ENCODE measurements at regions not wholly inside any gene's neighbourhood (a gene's known extent, or its start where the extent isn't known, plus 50 kb on each side); places are given as distances from the start of the nearest gene placed in this dataset.

GRCh38 chrX:96563646-96564045 is 121.0 kb upstream of the DIAPH2 start:
- Mint-ChIP-seq H3K9me3 (no peaks in the 10 kb centered on the region), H3K36me3 (peaks cover 0 to 2% (median 0%) of the 10 kb centered on the region in 3 donors), H3K27me3 (no peaks in the 10 kb centered on the region), H3K27ac (no peak overlapping the region), H3K4me1 (no peaks in the 10 kb centered on the region), H3K4me3 (no peak overlapping the region)
- POLR2A ChIA-PET: no interaction called here
- Histone ChIP-seq H3K4me1 (ENCODE audit: insufficient read depth, low read length) (no peaks in the 10 kb centered on the region), H3K4me3 (ENCODE audit: low read length) (no peak overlapping the region), H3K27ac (ENCODE audit: low read depth, low read length) (no peak overlapping the region), H3K9me3 (ENCODE audit: low read length) (no peaks in the 10 kb centered on the region), H3K36me3 (ENCODE audit: insufficient read depth, low read length) (no peaks in the 10 kb centered on the region), H3K27me3 (ENCODE audit: insufficient read depth, low read length, poor library complexity, severe bottlenecking) (no peaks in the 10 kb centered on the region)
- no peak for DNase-seq
- CTCF ChIA-PET: no interaction called here

GRCh38 chrX:96564595-96564994 is 120.0 kb upstream of the DIAPH2 start:
- no peaks in the 10 kb centered on the region for H3K9me3 Mint-ChIP-seq
- H3K4me3 ChIP-seq (ENCODE audit: low read length): no peak overlapping the region
- H3K27me3 ChIP-seq (ENCODE audit: insufficient read depth, low read length, poor library complexity, severe bottlenecking): no peaks in the 10 kb centered on the region
- DNase-seq: no peak
- no peaks in the 10 kb centered on the region for H3K27me3 Mint-ChIP-seq
- no peaks in the 10 kb centered on the region for H3K4me1 Mint-ChIP-seq
- ChIA-PET POLR2A (no interaction called here), CTCF (no interaction called here)
- no peaks in the 10 kb centered on the region for H3K4me1 ChIP-seq (ENCODE audit: insufficient read depth, low read length)
- no peaks in the 10 kb centered on the region for H3K9me3 ChIP-seq (ENCODE audit: low read length)
- H3K4me3 Mint-ChIP-seq: no peak overlapping the region
- H3K27ac Mint-ChIP-seq: no peak overlapping the region
- no peaks in the 10 kb centered on the region for H3K36me3 ChIP-seq (ENCODE audit: insufficient read depth, low read length)
- H3K36me3 Mint-ChIP-seq: peaks cover 0 to 2% (median 0%) of the 10 kb centered on the region in 3 donors
- no peak overlapping the region for H3K27ac ChIP-seq (ENCODE audit: low read depth, low read length)

DNA sequence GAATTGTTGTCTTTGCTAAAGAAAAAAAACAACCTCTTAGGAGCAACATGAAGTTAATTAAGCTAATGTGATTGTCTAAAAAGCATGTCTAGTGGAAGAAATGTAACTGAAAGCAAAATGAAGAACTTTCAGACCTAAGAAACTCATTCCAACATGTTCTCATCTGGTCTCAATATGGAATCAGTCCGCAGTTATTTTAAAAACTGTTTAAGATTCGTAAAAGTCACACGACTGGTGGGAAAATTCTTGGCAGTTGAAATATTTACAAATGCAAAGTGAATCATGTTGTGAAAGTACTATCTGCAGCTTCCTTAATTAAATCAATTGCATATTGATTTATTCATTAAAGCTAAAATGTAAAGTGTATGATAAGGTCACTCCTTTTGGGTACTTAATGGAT is 117.8 kb upstream of the DIAPH2 start:
- Mint-ChIP-seq H3K27me3 (no peaks in the 10 kb centered on the region), H3K4me3 (no peak overlapping the region), H3K4me1 (no peaks in the 10 kb centered on the region), H3K36me3 (no peaks in the 10 kb centered on the region), H3K9me3 (no peaks in the 10 kb centered on the region), H3K27ac (no peak overlapping the region)
- ChIA-PET POLR2A (no interaction called here), CTCF (no interaction called here)
- H3K36me3 ChIP-seq (ENCODE audit: insufficient read depth, low read length): no peaks in the 10 kb centered on the region
- no peaks in the 10 kb centered on the region for H3K9me3 ChIP-seq (ENCODE audit: low read length)
- no peak for DNase-seq
- H3K27ac ChIP-seq (ENCODE audit: low read depth, low read length): no peak overlapping the region
- H3K4me1 ChIP-seq (ENCODE audit: insufficient read depth, low read length): no peaks in the 10 kb centered on the region
- H3K27me3 ChIP-seq (ENCODE audit: insufficient read depth, low read length, poor library complexity, severe bottlenecking): no peaks in the 10 kb centered on the region
- no peak overlapping the region for H3K4me3 ChIP-seq (ENCODE audit: low read length)

GRCh38 chrX:96568071-96568470 is 116.6 kb upstream of the DIAPH2 start:
- ChIA-PET POLR2A (no interaction called here), CTCF (no interaction called here)
- H3K4me1 ChIP-seq (ENCODE audit: insufficient read depth, low read length): no peaks in the 10 kb centered on the region
- Mint-ChIP-seq H3K27me3 (no peaks in the 10 kb centered on the region), H3K36me3 (no peaks in the 10 kb centered on the region), H3K4me1 (no peaks in the 10 kb centered on the region), H3K27ac (no peak overlapping the region), H3K4me3 (no peak overlapping the region), H3K9me3 (no peaks in the 10 kb centered on the region)
- no peaks in the 10 kb centered on the region for H3K36me3 ChIP-seq (ENCODE audit: insufficient read depth, low read length)
- H3K27me3 ChIP-seq (ENCODE audit: insufficient read depth, low read length, poor library complexity, severe bottlenecking): no peaks in the 10 kb centered on the region
- no peak overlapping the region for H3K27ac ChIP-seq (ENCODE audit: low read depth, low read length)
- no peaks in the 10 kb centered on the region for H3K9me3 ChIP-seq (ENCODE audit: low read length)
- no peak overlapping the region for H3K4me3 ChIP-seq (ENCODE audit: low read length)
- no peak for DNase-seq

DNA sequence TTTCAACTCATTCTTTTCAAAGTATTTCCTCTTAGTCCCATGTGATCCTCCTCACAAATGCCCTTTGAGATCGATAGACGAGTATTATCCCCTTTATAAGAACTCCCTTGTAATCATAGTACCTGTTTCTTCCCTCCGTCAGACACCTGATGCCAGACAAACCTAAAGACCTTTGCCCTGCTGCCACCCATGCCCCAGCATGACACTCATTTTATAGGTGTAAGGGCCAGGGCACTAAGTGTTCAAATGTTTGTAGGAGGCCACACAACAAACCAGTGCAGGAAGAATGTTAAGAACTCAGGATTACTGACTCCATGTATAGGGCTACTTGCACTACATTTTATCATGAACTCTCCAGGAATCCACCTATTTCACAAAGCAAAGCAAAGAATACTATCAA is 115.6 kb upstream of the DIAPH2 start:
- CTCF ChIA-PET: no interaction called here
- no peaks in the 10 kb centered on the region for H3K36me3 Mint-ChIP-seq
- no peaks in the 10 kb centered on the region for H3K27me3 Mint-ChIP-seq

GRCh38 chrX:96575011-96575410 is 109.6 kb upstream of the DIAPH2 start:
- no peak overlapping the region for H3K4me3 ChIP-seq (ENCODE audit: low read length)
- no peak overlapping the region for H3K27ac ChIP-seq (ENCODE audit: low read depth, low read length)
- H3K4me1 Mint-ChIP-seq: no peaks in the 10 kb centered on the region
- H3K27ac Mint-ChIP-seq: no peak overlapping the region
- peaks cover 0 to 2% (median 0%) of the 10 kb centered on the region in 5 donors for H3K9me3 Mint-ChIP-seq
- DNase-seq: no peak
- H3K4me1 ChIP-seq (ENCODE audit: insufficient read depth, low read length): no peaks in the 10 kb centered on the region
- ChIA-PET POLR2A (no interaction called here), CTCF (no interaction called here)
- no peaks in the 10 kb centered on the region for H3K27me3 ChIP-seq (ENCODE audit: insufficient read depth, low read length, poor library complexity, severe bottlenecking)
- H3K27me3 Mint-ChIP-seq: peaks cover 1 to 11% of the 10 kb centered on the region in 2 donors
- H3K36me3 ChIP-seq (ENCODE audit: insufficient read depth, low read length): no peaks in the 10 kb centered on the region
- no peaks in the 10 kb centered on the region for H3K36me3 Mint-ChIP-seq
- H3K9me3 ChIP-seq (ENCODE audit: low read length): no peaks in the 10 kb centered on the region
- H3K4me3 Mint-ChIP-seq: no peak overlapping the region

More for the DNA sequence above, 115.6 kb upstream of the DIAPH2 start:
- Histone ChIP-seq H3K27me3 (ENCODE audit: insufficient read depth, low read length, poor library complexity, severe bottlenecking) (no peaks in the 10 kb centered on the region), H3K9me3 (ENCODE audit: low read length) (no peaks in the 10 kb centered on the region), H3K4me3 (ENCODE audit: low read length) (no peak overlapping the region), H3K4me1 (ENCODE audit: insufficient read depth, low read length) (no peaks in the 10 kb centered on the region), H3K36me3 (ENCODE audit: insufficient read depth, low read length) (no peaks in the 10 kb centered on the region), H3K27ac (ENCODE audit: low read depth, low read length) (no peak overlapping the region)
- Mint-ChIP-seq H3K27ac (no peak overlapping the region), H3K9me3 (no peaks in the 10 kb centered on the region), H3K4me1 (no peaks in the 10 kb centered on the region), H3K4me3 (peak overlapping the region in 1 of 7 donors; percentile 6)
- no peak for DNase-seq
- POLR2A ChIA-PET: no interaction called here

- peaks cover 0 to 2% (median 0%) of the 10 kb centered on the region in 5 donors for H3K9me3 Mint-ChIP-seq
- no peaks in the 10 kb centered on the region for H3K4me1 Mint-ChIP-seq
- ChIA-PET POLR2A (no interaction called here), CTCF (no interaction called here)
- H3K4me1 ChIP-seq (ENCODE audit: insufficient read depth, low read length): no peaks in the 10 kb centered on the region
- H3K27me3 ChIP-seq (ENCODE audit: insufficient read depth, low read length, poor library complexity, severe bottlenecking): no peaks in the 10 kb centered on the region
- H3K27ac Mint-ChIP-seq: no peak overlapping the region
- peaks cover 1 to 11% of the 10 kb centered on the region in 2 donors for H3K27me3 Mint-ChIP-seq
- no peak overlapping the region for H3K4me3 Mint-ChIP-seq
- H3K27ac ChIP-seq (ENCODE audit: low read depth, low read length): no peak overlapping the region
- H3K36me3 ChIP-seq (ENCODE audit: insufficient read depth, low read length): no peaks in the 10 kb centered on the region
- H3K36me3 Mint-ChIP-seq: no peaks in the 10 kb centered on the region
- no peaks in the 10 kb centered on the region for H3K9me3 ChIP-seq (ENCODE audit: low read length)
- no peak for DNase-seq
- H3K4me3 ChIP-seq (ENCODE audit: low read length): no peak overlapping the region
Measured at GRCh38 chrX:96576368-96576767, 108.3 kb upstream of the DIAPH2 start.

DNA sequence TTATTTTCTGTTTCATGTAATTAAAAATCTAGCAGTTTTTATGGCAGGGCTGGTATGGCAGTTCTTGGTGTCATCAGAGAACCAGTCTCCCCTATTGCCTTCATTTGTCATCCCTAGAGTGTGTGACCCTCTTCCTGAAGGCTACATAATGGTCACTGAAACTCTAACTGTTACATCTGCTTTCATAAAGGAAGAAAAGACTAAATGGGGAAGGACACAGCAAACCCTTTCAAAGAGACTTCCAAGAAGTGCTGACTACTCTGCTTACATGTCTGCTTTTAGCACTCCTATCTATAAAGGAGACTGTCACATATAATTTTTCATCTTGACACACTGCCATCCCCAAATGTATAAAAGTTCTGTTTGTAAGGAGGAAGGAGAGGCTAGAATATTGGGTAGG is 105.9 kb upstream of the DIAPH2 start:
- Mint-ChIP-seq H3K27ac (no peak overlapping the region), H3K27me3 (peaks cover 1 to 11% of the 10 kb centered on the region in 2 donors), H3K4me3 (no peak overlapping the region), H3K36me3 (no peaks in the 10 kb centered on the region), H3K9me3 (peaks cover 0 to 2% (median 0%) of the 10 kb centered on the region in 5 donors), H3K4me1 (no peaks in the 10 kb centered on the region)
- Histone ChIP-seq H3K9me3 (ENCODE audit: low read length) (no peaks in the 10 kb centered on the region), H3K27me3 (ENCODE audit: insufficient read depth, low read length, poor library complexity, severe bottlenecking) (no peaks in the 10 kb centered on the region), H3K4me1 (ENCODE audit: insufficient read depth, low read length) (no peaks in the 10 kb centered on the region), H3K4me3 (ENCODE audit: low read length) (no peak overlapping the region), H3K27ac (ENCODE audit: low read depth, low read length) (no peak overlapping the region), H3K36me3 (ENCODE audit: insufficient read depth, low read length) (no peaks in the 10 kb centered on the region)
- DNase-seq: no peak
- CTCF ChIA-PET: no interaction called here
- POLR2A ChIA-PET: no interaction called here

GRCh38 chrX:96579252-96579651 is 105.4 kb upstream of the DIAPH2 start:
- Histone ChIP-seq H3K4me3 (ENCODE audit: low read length) (no peak overlapping the region), H3K4me1 (ENCODE audit: insufficient read depth, low read length) (no peaks in the 10 kb centered on the region), H3K27me3 (ENCODE audit: insufficient read depth, low read length, poor library complexity, severe bottlenecking) (no peaks in the 10 kb centered on the region), H3K36me3 (ENCODE audit: insufficient read depth, low read length) (no peaks in the 10 kb centered on the region), H3K9me3 (ENCODE audit: low read length) (no peaks in the 10 kb centered on the region), H3K27ac (ENCODE audit: low read depth, low read length) (no peak overlapping the region)
- Mint-ChIP-seq H3K9me3 (peaks cover 0 to 2% (median 0%) of the 10 kb centered on the region in 5 donors), H3K27me3 (peaks cover 3 to 11% of the 10 kb centered on the region in 2 donors), H3K27ac (no peak overlapping the region), H3K4me3 (no peak overlapping the region), H3K36me3 (no peaks in the 10 kb centered on the region), H3K4me1 (no peaks in the 10 kb centered on the region)
- DNase-seq: no peak
- POLR2A ChIA-PET: no interaction called here
- CTCF ChIA-PET: no interaction called here

All from CD8-positive, alpha-beta memory T cell (primary cell).